ENCODE measurements at regions not wholly inside any gene's neighbourhood (a gene's known extent, or its start where the extent isn't known, plus 50 kb on each side); places are given as distances from the start of the nearest gene placed in this dataset.

GRCh38 chr7:124514471-124514870 lies 251.1 kb downstream of the GPR37 start:
- ATAC-seq (ENCODE audit: insufficient read depth, low read depth) = no peak
- no peaks in the 10 kb centered on the region for H4K20me1 ChIP-seq (ENCODE audit: insufficient read depth, low read length)

DNA sequence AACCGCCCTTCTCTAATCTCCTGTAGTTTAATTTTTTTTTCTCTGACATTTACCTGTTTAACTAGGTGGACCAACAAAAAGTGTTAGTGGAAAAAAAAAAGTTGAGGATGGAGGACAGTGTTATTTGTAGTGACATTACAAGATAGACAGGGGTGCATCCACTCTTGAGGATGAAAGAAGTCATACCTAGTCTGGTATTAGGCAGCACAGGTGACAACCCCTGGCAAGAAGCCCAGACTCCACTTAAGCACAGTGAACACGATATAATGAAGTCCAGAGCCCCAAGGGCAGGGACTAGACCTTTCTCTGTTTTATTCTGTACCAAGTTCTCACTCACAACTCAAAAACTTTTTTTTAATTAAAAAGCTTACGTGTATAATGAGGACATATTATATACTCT lies 268.4 kb downstream of the GPR37 start:
- DNase-seq = no peak

More at GRCh38 chr7:124514471-124514870, 251.1 kb downstream of the GPR37 start:
- H3K4me1 ChIP-seq (ENCODE audit: insufficient read depth, low read length) = no peaks in the 10 kb centered on the region
- H3K79me2 ChIP-seq (ENCODE audit: insufficient read depth, low read length) = no peaks in the 10 kb centered on the region
- no peaks in the 10 kb centered on the region for H3K27me3 ChIP-seq (ENCODE audit: insufficient read depth, low read length, poor library complexity)
- no peak overlapping the region for H2AFZ ChIP-seq (ENCODE audit: low read depth, low read length)
- H3K4me2 ChIP-seq (ENCODE audit: insufficient read depth, low read length) = no peak overlapping the region
- no peaks in the 10 kb centered on the region for H3K36me3 ChIP-seq (ENCODE audit: insufficient read depth, low read length)
- H3K27ac ChIP-seq (ENCODE audit: low read length) = no peak overlapping the region
- DNase-seq = no peak
- H3K9me3 ChIP-seq (ENCODE audit: insufficient read depth, low read length, severe bottlenecking) = no peaks in the 10 kb centered on the region
- no peak overlapping the region for H3K4me3 ChIP-seq (ENCODE audit: low read depth in 1 of 2, low read length in 2 of 2)
- TF ChIP-seq EZH2 (IDR thresholded peaks at IDR 0.05; ENCODE audit: borderline replicate concordance, low read depth, low read length, severe bottlenecking) (no peak), CTCF (IDR thresholded peaks at IDR 0.05; ENCODE audit: borderline replicate concordance, extremely low read depth, low read length, poor library complexity, severe bottlenecking) (no peak)
- no peak overlapping the region for H3K9ac ChIP-seq (ENCODE audit: low read depth, low read length)

DNA sequence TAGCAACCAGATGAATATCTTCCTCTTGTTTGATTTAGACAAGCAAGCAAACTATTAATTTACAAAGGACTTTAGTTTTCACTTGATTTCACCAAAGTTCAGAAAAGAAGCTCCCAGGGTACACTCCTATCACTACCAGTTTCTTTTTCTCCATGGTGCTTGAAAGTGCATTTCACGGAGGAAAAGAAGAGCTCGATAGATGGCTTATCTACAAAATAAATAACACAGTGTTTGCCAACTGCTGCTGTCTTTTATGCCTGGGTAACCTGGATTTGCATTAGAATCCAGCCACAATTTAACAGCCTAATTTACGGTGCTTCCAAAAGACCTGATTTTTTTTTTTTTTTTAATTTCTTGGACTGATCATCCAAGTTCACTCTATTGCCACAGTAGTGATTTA lies 275.7 kb downstream of the GPR37 start:
- no peaks in the 10 kb centered on the region for H3K79me2 ChIP-seq (ENCODE audit: insufficient read depth, low read length)
- no peak overlapping the region for H3K4me3 ChIP-seq (ENCODE audit: low read depth in 1 of 2, low read length in 2 of 2)
- no peaks in the 10 kb centered on the region for H3K27me3 ChIP-seq (ENCODE audit: insufficient read depth, low read length, poor library complexity)
- H3K27ac ChIP-seq (ENCODE audit: low read length) = no peak overlapping the region
- DNase-seq (no peak), ATAC-seq (ENCODE audit: insufficient read depth, low read depth) (no peak)
- no peak for TF ChIP-seq EZH2 (IDR thresholded peaks at IDR 0.05; ENCODE audit: borderline replicate concordance, low read depth, low read length, severe bottlenecking)
- TF ChIP-seq CTCF (IDR thresholded peaks at IDR 0.05; ENCODE audit: borderline replicate concordance, extremely low read depth, low read length, poor library complexity, severe bottlenecking) = no peak
- H3K9me3 ChIP-seq (ENCODE audit: insufficient read depth, low read length, severe bottlenecking) = no peaks in the 10 kb centered on the region
- no peaks in the 10 kb centered on the region for H3K4me1 ChIP-seq (ENCODE audit: insufficient read depth, low read length)
- no peak overlapping the region for H3K4me2 ChIP-seq (ENCODE audit: insufficient read depth, low read length)
- H2AFZ ChIP-seq (ENCODE audit: low read depth, low read length) = no peak overlapping the region
- H4K20me1 ChIP-seq (ENCODE audit: insufficient read depth, low read length) = no peaks in the 10 kb centered on the region
- H3K9ac ChIP-seq (ENCODE audit: low read depth, low read length) = no peak overlapping the region
- no peaks in the 10 kb centered on the region for H3K36me3 ChIP-seq (ENCODE audit: insufficient read depth, low read length)

More for the DNA sequence above, 268.4 kb downstream of the GPR37 start:
- TF ChIP-seq CTCF (IDR thresholded peaks at IDR 0.05; ENCODE audit: borderline replicate concordance, extremely low read depth, low read length, poor library complexity, severe bottlenecking) (no peak), EZH2 (IDR thresholded peaks at IDR 0.05; ENCODE audit: borderline replicate concordance, low read depth, low read length, severe bottlenecking) (no peak)
- no peaks in the 10 kb centered on the region for H3K4me1 ChIP-seq (ENCODE audit: insufficient read depth, low read length)
- no peaks in the 10 kb centered on the region for H4K20me1 ChIP-seq (ENCODE audit: insufficient read depth, low read length)
- H3K9me3 ChIP-seq (ENCODE audit: insufficient read depth, low read length, severe bottlenecking) = no peaks in the 10 kb centered on the region
- H2AFZ ChIP-seq (ENCODE audit: low read depth, low read length) = no peak overlapping the region
- H3K27me3 ChIP-seq (ENCODE audit: insufficient read depth, low read length, poor library complexity) = no peaks in the 10 kb centered on the region
- H3K79me2 ChIP-seq (ENCODE audit: insufficient read depth, low read length) = no peaks in the 10 kb centered on the region
- no peak overlapping the region for H3K27ac ChIP-seq (ENCODE audit: low read length)
- H3K4me3 ChIP-seq (ENCODE audit: low read depth in 1 of 2, low read length in 2 of 2) = no peak overlapping the region
- H3K9ac ChIP-seq (ENCODE audit: low read depth, low read length) = no peak overlapping the region
- H3K4me2 ChIP-seq (ENCODE audit: insufficient read depth, low read length) = no peak overlapping the region
- no peak for ATAC-seq (ENCODE audit: insufficient read depth, low read depth)
- no peaks in the 10 kb centered on the region for H3K36me3 ChIP-seq (ENCODE audit: insufficient read depth, low read length)
